ENCODE measurements at regions not wholly inside any gene's neighbourhood (a gene's known extent, or its start where the extent isn't known, plus 50 kb on each side); places are given as distances from the start of the nearest gene placed in this dataset.

DNA sequence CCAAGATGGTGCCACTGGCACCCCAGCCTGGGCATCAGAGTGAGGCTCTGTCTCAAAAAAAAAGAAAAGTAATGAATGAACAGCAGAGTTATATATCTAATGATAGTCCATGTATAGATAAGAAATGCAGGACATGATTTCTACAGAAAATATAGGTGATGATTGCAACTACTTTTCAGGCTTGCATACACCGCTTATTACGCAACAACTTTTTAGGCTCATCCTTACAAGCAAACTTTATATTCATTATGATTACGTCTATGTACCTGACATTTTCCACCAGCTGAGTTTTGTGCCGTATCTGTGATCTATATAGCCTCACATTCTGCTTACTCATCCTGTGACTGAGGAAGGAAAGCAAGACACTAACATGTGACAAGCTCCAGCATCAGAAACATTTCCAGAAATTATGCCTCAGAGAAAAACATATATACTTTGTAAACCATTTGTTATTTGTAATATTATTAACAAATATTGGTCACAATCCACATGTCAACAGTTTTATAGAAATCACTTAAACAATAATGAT lies 906.3 kb downstream of the ZPLD1 start:
- H3K4me3 Mint-ChIP-seq, result no peak overlapping the region
- no peaks in the 10 kb centered on the region for H3K27me3 Mint-ChIP-seq (ENCODE audit: low read depth, poor library complexity)
- no peaks in the 10 kb centered on the region for H3K36me3 Mint-ChIP-seq (ENCODE audit: low read depth)

DNA sequence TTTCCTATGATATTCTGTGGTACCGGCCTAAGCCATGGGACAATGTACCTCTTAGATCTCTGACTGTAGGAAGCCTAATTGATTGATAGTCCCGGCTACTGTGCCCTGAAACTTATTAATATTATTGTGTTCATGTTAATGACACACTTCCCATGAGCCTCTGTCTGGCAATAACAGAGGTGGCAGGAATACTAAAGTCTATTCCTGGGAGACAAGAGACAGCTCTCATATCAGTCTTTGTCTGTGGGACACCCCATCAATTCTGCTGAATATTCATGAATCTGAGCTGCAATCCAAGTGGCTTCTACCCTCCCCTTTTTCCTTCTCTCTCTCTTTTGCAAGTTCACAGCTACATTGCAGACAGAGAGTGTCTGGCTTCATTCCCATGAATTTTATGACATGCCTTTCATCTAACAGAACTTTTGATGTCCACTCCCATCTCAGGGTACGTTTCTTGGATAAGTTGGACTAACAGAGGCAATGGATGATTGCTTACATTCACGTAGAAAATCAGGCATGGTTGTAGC lies 907.5 kb downstream of the ZPLD1 start:
- no peak overlapping the region for H3K4me3 Mint-ChIP-seq
- H3K27me3 Mint-ChIP-seq (ENCODE audit: low read depth, poor library complexity), result no peaks in the 10 kb centered on the region
- H3K36me3 Mint-ChIP-seq (ENCODE audit: low read depth), result no peaks in the 10 kb centered on the region
- no peak overlapping the region for H3K27ac Mint-ChIP-seq
- TF ChIP-seq, protein P1, sequence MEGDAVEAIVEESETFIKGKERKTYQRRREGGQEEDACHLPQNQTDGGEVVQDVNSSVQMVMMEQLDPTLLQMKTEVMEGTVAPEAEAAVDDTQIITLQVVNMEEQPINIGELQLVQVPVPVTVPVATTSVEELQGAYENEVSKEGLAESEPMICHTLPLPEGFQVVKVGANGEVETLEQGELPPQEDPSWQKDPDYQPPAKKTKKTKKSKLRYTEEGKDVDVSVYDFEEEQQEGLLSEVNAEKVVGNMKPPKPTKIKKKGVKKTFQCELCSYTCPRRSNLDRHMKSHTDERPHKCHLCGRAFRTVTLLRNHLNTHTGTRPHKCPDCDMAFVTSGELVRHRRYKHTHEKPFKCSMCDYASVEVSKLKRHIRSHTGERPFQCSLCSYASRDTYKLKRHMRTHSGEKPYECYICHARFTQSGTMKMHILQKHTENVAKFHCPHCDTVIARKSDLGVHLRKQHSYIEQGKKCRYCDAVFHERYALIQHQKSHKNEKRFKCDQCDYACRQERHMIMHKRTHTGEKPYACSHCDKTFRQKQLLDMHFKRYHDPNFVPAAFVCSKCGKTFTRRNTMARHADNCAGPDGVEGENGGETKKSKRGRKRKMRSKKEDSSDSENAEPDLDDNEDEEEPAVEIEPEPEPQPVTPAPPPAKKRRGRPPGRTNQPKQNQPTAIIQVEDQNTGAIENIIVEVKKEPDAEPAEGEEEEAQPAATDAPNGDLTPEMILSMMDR (IDR thresholded peaks at IDR 0.05), result no peak
- DNase-seq, result no peak
- H3K4me1 Mint-ChIP-seq, result no peaks in the 10 kb centered on the region
- no peaks in the 10 kb centered on the region for H3K9me3 Mint-ChIP-seq

More for the DNA sequence above, 906.3 kb downstream of the ZPLD1 start:
- no peak for DNase-seq
- H3K9me3 Mint-ChIP-seq, result no peaks in the 10 kb centered on the region
- TF ChIP-seq, protein P1 (IDR thresholded peaks at IDR 0.05), result no peak
- no peaks in the 10 kb centered on the region for H3K4me1 Mint-ChIP-seq
- no peak overlapping the region for H3K27ac Mint-ChIP-seq

DNA sequence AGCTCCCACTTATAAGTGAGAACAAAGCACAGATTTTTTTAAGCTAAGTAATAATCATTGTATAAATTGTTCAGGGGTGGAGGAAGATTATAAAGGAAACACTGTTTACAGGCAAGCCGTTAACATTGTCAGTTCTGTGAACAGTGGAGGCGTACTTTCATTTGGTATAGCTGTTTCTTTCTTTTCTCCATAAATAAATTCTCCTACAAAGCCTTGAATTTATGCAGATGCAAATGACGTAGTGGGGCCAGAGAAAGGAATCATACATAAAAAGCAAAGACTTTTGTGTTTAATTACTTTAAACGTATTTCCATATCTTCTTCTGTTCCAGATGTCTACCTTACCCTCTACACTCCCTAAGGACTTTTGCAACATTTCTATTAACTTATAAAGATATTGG lies 914.9 kb downstream of the ZPLD1 start:
- H3K27me3 Mint-ChIP-seq (ENCODE audit: low read depth, poor library complexity), result no peaks in the 10 kb centered on the region
- H3K4me3 Mint-ChIP-seq, result no peak overlapping the region
- H3K9me3 Mint-ChIP-seq, result no peaks in the 10 kb centered on the region
- no peaks in the 10 kb centered on the region for H3K36me3 Mint-ChIP-seq (ENCODE audit: low read depth)
- H3K4me1 Mint-ChIP-seq, result no peaks in the 10 kb centered on the region
- no peak for DNase-seq
- H3K27ac Mint-ChIP-seq, result no peak overlapping the region
- TF ChIP-seq, protein P1 (IDR thresholded peaks at IDR 0.05), result no peak

DNA sequence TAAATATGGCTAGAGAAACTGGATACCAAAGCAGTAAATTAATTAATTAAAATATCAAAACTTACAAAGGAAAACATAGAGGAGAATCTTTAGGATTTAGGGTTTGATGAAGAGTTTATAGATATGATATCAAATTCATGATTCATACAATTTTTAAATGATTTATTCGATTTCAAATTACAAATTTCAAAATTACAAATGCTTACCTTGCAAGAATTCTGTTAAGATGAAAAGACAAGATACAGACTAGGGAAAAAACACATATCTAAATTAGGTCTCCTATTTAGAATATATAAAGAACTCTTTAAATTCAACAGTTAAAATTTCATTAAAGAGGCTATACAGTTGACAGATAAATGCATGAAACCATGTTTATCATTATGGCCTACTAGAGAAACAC lies 930.7 kb downstream of the ZPLD1 start:
- Mint-ChIP-seq H3K9me3 (no peaks in the 10 kb centered on the region), H3K4me1 (no peaks in the 10 kb centered on the region), H3K36me3 (ENCODE audit: low read depth) (no peaks in the 10 kb centered on the region), H3K27ac (no peak overlapping the region), H3K27me3 (ENCODE audit: low read depth, poor library complexity) (no peaks in the 10 kb centered on the region), H3K4me3 (no peak overlapping the region)
- TF ChIP-seq, protein P1 (IDR thresholded peaks at IDR 0.05), result no peak
- no peak for DNase-seq

DNA sequence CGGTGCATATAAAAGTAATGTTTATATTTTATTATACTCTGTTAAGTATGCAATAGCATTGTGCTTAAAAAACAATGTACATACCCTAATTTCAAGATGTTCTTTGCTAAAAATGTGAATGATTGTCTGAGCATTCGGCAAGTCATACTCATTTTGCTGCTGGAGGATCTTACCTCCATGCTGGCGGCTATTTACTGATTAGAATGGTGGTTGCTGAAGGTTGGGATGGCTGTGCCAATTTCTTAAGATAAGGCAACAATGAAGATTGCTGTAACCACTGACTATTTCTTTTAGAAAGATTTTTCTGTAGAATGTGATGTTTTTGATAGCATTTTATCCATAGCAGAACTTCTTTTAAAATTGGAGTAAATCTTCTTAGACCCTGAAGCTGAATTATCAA lies 932.7 kb downstream of the ZPLD1 start:
- H3K36me3 Mint-ChIP-seq (ENCODE audit: low read depth), result no peaks in the 10 kb centered on the region
- H3K4me1 Mint-ChIP-seq, result no peaks in the 10 kb centered on the region
- no peaks in the 10 kb centered on the region for H3K27me3 Mint-ChIP-seq (ENCODE audit: low read depth, poor library complexity)
- H3K4me3 Mint-ChIP-seq, result no peak overlapping the region
- TF ChIP-seq, protein P1 (IDR thresholded peaks at IDR 0.05), result no peak
- H3K9me3 Mint-ChIP-seq, result no peaks in the 10 kb centered on the region
- H3K27ac Mint-ChIP-seq, result no peak overlapping the region
- DNase-seq, result no peak

DNA sequence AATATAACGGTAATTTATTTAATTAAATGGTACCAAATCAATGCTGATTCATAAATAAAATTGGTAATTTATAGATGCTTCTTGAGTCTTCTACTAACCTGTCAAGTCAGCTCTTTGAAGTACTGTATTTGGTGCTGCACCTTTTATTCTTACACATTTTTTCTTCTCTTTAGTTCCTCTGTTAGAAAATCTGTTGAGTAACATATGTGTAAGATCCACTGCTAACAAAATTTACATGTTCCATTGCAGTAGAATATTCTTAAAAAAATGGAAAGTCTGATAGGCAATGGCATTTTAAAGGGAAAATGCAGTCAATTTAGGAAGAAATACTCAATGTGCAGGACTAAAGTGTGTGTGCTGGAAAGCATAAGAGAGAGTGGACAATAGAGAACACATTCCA lies 936.6 kb downstream of the ZPLD1 start:
- Mint-ChIP-seq H3K36me3 (ENCODE audit: low read depth) (no peaks in the 10 kb centered on the region), H3K4me3 (no peak overlapping the region), H3K27me3 (ENCODE audit: low read depth, poor library complexity) (no peaks in the 10 kb centered on the region), H3K27ac (no peak overlapping the region), H3K4me1 (no peaks in the 10 kb centered on the region), H3K9me3 (no peaks in the 10 kb centered on the region)
- DNase-seq, result no peak
- TF ChIP-seq, protein P1 (IDR thresholded peaks at IDR 0.05), result no peak
